Breast epithelium (tissue), 4 donors: ENCODE measurements at regions not wholly inside any gene's neighbourhood (a gene's known extent, or its start where the extent isn't known, plus 50 kb on each side); places are given as distances from the start of the nearest gene placed in this dataset.

Experiments used
- DNase-seq, 2 donors: peaks; one replicate each; pipeline ENCODE4 v3.0.0-alpha.2; 2019; ENCODE audit warnings: low spot score in 2 of 2
- H3K27ac ChIP-seq, 2 donors: fragments of 200-600 bp; sonication (generic) in 1 of 2; one replicate each; pipeline ENCODE4 v1.5.1; 2016 to 2019; ENCODE audit warnings: mild to moderate bottlenecking in 1 of 2
- H3K27me3 ChIP-seq, 2 donors: fragments of 200-600 bp; sonication (generic) in 1 of 2; one replicate each; pipeline versions ENCODE4 v1.5.1 to v1.6.0; 2017 to 2019; ENCODE audit warnings: control low read depth in 1 of 2, mild to moderate bottlenecking in 1 of 2
- H3K36me3 ChIP-seq: fragments of 200-600 bp; one replicate; pipeline ENCODE4 v1.5.1; 2019
- H3K4me1 ChIP-seq, 2 donors: fragments of 200-600 bp; sonication (generic); one replicate each; pipeline ENCODE4 v1.5.1; 2016 to 2019; ENCODE audit warnings: control low read depth in 1 of 2
- H3K4me3 ChIP-seq, 3 donors: fragments of 200-600 bp; sonication (generic); 1 replicate in 2 of 3; 2 replicates in 1 of 3; pipeline ENCODE4 v1.5.1; 2016 to 2019; ENCODE audit warnings: mild to moderate bottlenecking in 3 of 3, moderate library complexity in 2 of 3
- H3K9me3 ChIP-seq, 2 donors: fragments of 200-600 bp; sonication (generic) in 1 of 2; one replicate each; pipeline ENCODE4 v1.5.1; 2016 to 2019; ENCODE audit warnings: control low read depth in 1 of 2
- CTCF ChIP-seq, 3 donors: fragments of 450-650 bp; IDR thresholded peaks; one replicate each; pipeline ENCODE4 v1.5.1; 2016 to 2017; ENCODE audit warnings: antibody characterized with exemption in 3 of 3, mild to moderate bottlenecking in 3 of 3, moderate library complexity in 3 of 3
- POLR2A ChIP-seq: fragments of 450-650 bp; IDR thresholded peaks from one replicate; pipeline ENCODE4 v1.6.1; 2016; ENCODE audit warnings: antibody characterized with exemption, mild to moderate bottlenecking, moderate library complexity
- POLR2AphosphoS5 ChIP-seq, 3 donors: sonication (generic); formaldehyde crosslinking; IDR thresholded peaks; one replicate each; pipeline ENCODE4 v1.6.1; 2017; ENCODE audit warnings: antibody characterized with exemption in 3 of 3
- intact Hi-C: fragments of 100-400 bp; cut with DNase I; formaldehyde crosslinking; loops from one replicate; pipeline ENCODE4 v1.15.1; 2023; ENCODE audit warnings: low total_unique reads

GRCh38 chr2:128879161-128879560, 560.5 kb upstream of the HS6ST1 start:
- TF ChIP-seq POLR2AphosphoS5 (IDR thresholded peaks at IDR 0.05) (no peak), CTCF (IDR thresholded peaks at IDR 0.05) (no peak), POLR2A (no peak)
- no peaks in the 10 kb centered on the region for H3K36me3 ChIP-seq
- no peak for DNase-seq
- H3K27ac ChIP-seq, result no peak overlapping the region
- no peaks in the 10 kb centered on the region for H3K27me3 ChIP-seq
- no peak overlapping the region for H3K4me3 ChIP-seq
- peaks cover 0 to 5% of the 10 kb centered on the region in 2 donors for H3K9me3 ChIP-seq
- intact Hi-C loops, result no loop called here
- no peaks in the 10 kb centered on the region for H3K4me1 ChIP-seq

DNA sequence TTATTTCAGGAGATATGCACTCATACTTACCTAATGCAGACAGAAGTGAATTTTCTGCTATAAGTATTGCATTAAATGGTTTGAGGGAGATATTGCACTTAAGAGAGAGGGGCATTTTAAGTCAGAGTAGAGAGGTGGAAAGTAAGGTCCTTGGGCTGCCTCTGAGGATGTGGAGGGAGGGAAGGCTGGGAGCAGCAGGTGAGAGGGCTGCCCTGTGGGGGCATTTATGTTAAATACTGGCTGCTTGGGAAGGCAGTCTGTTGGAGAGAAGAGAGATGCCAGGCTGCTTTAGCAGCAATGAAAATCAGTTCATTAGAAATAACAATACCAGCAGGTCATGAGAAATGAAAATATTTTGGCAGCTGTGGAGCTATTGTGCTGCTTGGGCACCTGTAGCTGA, 576.2 kb upstream of the HS6ST1 start:
- H3K36me3 ChIP-seq, result no peaks in the 10 kb centered on the region
- intact Hi-C loops, result no loop called here
- no peaks in the 10 kb centered on the region for H3K9me3 ChIP-seq
- no peaks in the 10 kb centered on the region for H3K27me3 ChIP-seq
- no peak for DNase-seq
- TF ChIP-seq POLR2AphosphoS5 (IDR thresholded peaks at IDR 0.05), result no peak
- TF ChIP-seq CTCF (IDR thresholded peaks at IDR 0.05), result no peak
- no peak for TF ChIP-seq POLR2A
- H3K27ac ChIP-seq, result no peak overlapping the region
- no peaks in the 10 kb centered on the region for H3K4me1 ChIP-seq
- no peak overlapping the region for H3K4me3 ChIP-seq

DNA sequence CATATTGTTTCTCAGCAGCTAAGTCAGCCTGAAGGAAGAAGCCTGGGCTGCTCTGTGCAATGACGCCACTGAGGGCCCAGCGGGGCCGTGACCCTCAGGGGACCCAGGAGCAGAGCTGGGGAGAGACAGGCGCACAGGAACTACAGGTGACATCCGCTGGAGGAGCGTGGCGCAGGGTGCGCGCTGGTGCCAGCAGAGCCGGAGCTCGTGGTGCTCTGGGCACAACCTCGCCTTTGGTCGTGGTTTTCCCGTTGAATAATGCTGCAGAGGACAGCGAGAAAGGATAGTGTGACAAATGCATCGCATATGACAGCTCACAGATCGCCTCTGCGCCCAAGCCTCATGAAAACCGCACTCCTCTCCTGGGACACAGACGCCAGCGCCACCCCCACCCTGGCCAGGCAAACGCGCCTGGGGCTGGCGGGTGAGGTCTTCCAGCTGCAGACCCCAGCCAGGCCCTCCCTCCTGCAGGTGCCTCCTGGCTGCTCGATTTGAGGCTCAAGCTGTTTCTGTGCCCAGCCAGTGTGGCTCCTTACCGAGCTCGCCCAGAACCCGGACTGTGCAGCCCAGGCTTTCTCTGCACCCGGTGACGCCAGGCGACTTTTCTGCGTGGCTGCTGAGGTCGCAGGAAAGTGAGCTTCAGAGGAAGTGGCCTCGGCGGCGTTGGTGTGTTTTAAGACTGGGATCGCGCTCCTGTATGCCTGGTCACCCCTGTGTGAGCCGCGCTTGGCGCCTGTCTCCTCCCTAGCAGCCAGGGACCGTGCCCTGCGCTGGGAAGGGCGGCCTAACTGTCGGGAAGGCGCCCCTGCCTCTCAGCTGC, 583.1 kb upstream of the HS6ST1 start:
- Histone ChIP-seq H3K27me3 (no peaks in the 10 kb centered on the region), H3K4me3 (no peak overlapping the region), H3K27ac (no peak overlapping the region), H3K36me3 (no peaks in the 10 kb centered on the region), H3K9me3 (peaks cover 0 to 4% of the 10 kb centered on the region in 2 donors), H3K4me1 (no peaks in the 10 kb centered on the region)
- DNase-seq, result no peak
- TF ChIP-seq POLR2AphosphoS5 (IDR thresholded peaks at IDR 0.05), result no peak
- no peak for TF ChIP-seq POLR2A
- no peak for TF ChIP-seq CTCF (IDR thresholded peaks at IDR 0.05)
- intact Hi-C loops, result no loop called here

GRCh38 chr2:128903637-128904036, 585.0 kb upstream of the HS6ST1 start:
- Histone ChIP-seq H3K27me3 (no peaks in the 10 kb centered on the region), H3K4me3 (no peak overlapping the region), H3K27ac (no peak overlapping the region), H3K4me1 (no peaks in the 10 kb centered on the region), H3K9me3 (peaks cover 0 to 4% of the 10 kb centered on the region in 2 donors), H3K36me3 (no peaks in the 10 kb centered on the region)
- intact Hi-C loops, result no loop called here
- TF ChIP-seq POLR2AphosphoS5 (IDR thresholded peaks at IDR 0.05) (no peak), POLR2A (no peak), CTCF (IDR thresholded peaks at IDR 0.05) (no peak)
- no peak for DNase-seq

DNA sequence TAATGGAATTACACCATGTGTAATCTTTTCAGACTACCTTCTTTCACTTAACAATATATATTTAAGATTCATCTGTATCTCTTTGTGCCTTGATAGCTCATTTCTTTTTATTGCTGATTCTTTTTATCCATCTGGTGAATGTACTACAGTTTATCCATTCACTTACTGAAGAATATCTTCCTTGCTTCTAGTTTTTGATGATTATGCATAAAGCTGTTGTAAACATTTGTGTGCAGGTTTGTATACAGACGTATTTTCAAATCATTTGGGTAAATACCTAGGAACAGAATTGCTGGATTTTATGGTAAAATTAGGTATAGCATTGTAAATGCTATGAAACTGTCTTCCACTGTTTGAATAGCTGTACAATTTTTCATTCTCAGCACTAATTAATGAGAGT, 592.6 kb upstream of the HS6ST1 start:
- H3K9me3 ChIP-seq, result peaks cover 0 to 12% of the 10 kb centered on the region in 2 donors
- TF ChIP-seq POLR2AphosphoS5 (IDR thresholded peaks at IDR 0.05) (no peak), CTCF (IDR thresholded peaks at IDR 0.05) (no peak), POLR2A (no peak)

More for the DNA sequence above, 592.6 kb upstream of the HS6ST1 start:
- Histone ChIP-seq H3K36me3 (no peaks in the 10 kb centered on the region), H3K27ac (no peak overlapping the region), H3K4me3 (no peak overlapping the region), H3K27me3 (no peaks in the 10 kb centered on the region), H3K4me1 (no peaks in the 10 kb centered on the region)
- intact Hi-C loops, result no loop called here
- no peak for DNase-seq
